Skeletal muscle satellite cell (primary cell): ENCODE measurements at regions not wholly inside any gene's neighbourhood (a gene's known extent, or its start where the extent isn't known, plus 50 kb on each side); places are given as distances from the start of the nearest gene placed in this dataset. TPM values are rescaled to one million over a fixed set of nuclear protein-coding genes. Genes with fewer than 3 reads are reported as not detected.

Experiments used
- H3K27me3 ChIP-seq: 2 replicates; pipeline ENCODE4 v1.7.0; 2013; ENCODE audit warnings: low read length; ENCODE audit not compliant: control insufficient read depth, insufficient read depth
- H3K36me3 ChIP-seq: 2 replicates; pipeline ENCODE4 v1.7.0; 2013; ENCODE audit warnings: mild to moderate bottlenecking, control low read depth, low read length; ENCODE audit not compliant: insufficient read depth
- H3K4me1 ChIP-seq: 2 replicates; pipeline ENCODE4 v1.7.0; 2013; ENCODE audit warnings: low read length; ENCODE audit not compliant: control insufficient read depth, insufficient read depth
- H3K4me2 ChIP-seq: 2 replicates; pipeline ENCODE4 v1.7.0; 2013; ENCODE audit warnings: mild to moderate bottlenecking, low read length
- H3K4me3 ChIP-seq: 2 replicates; pipeline ENCODE4 v1.7.0; 2013; ENCODE audit warnings: low read length
- H3K9ac ChIP-seq: 2 replicates; pipeline ENCODE4 v1.7.0; 2013; ENCODE audit warnings: mild to moderate bottlenecking, low read depth, low read length, moderate library complexity
- H3K9me3 ChIP-seq: replicated peaks from 2 replicates; pipeline ENCODE4 v1.7.0; 2013; ENCODE audit warnings: mild to moderate bottlenecking, control low read depth, low read length
- small RNA-seq: library from RNA; depleted of rRNA; stranded (forward); fragments of <200 nt; gene quantifications from one replicate; pipeline ENCODE3, GENCODE V24; 2012

DNA sequence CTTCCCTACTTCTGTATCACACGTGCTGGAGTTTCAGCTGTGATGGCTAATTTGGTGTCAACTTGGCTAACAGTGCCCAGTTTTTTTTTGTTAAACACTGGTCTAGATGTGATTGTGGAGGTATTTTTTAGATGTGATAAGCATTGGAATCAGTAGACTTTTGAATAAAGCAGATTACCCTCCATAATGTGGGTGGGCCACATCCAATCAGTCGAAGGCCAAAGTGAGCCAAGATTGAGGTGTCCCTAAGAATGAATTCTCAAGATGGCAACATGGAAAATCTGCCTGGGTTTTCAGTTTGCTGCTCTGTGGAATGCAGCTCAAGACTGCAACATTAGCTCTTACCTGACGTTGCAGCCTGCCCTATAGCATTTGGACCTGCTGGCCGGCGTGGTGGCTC is 68.8 kb upstream of the AGBL1 start:
- H3K9ac ChIP-seq = no peak overlapping the region
- no peak overlapping the region for H3K4me3 ChIP-seq
- no peaks in the 10 kb centered on the region for H3K9me3 ChIP-seq
- no peaks in the 10 kb centered on the region for H3K27me3 ChIP-seq
- no peaks in the 10 kb centered on the region for H3K36me3 ChIP-seq
- no peaks in the 10 kb centered on the region for H3K4me1 ChIP-seq
- H3K4me2 ChIP-seq = no peak overlapping the region

DNA sequence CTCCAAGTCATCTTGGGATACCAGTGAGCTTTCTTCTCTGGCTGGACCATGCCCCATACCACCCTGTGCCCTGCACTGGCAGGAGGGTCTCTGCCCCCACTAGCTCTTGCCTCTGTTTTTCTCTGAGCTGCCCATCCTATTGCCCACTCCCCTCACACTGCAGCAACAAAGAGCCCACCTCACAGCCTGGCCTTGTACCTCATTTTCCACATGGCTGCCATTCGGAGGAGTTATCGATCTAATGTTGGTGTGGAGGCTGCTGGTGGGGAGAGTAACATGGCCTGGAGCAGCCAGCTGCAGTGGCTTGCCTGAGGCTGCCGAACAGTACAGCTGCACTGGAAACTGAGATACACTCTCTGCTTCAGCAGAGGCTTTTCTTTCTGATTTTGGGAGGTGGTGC is 65.7 kb upstream of the AGBL1 start:
- no peak overlapping the region for H3K9ac ChIP-seq
- no peak overlapping the region for H3K4me3 ChIP-seq
- H3K4me1 ChIP-seq = no peaks in the 10 kb centered on the region
- H3K9me3 ChIP-seq = no peaks in the 10 kb centered on the region
- no peaks in the 10 kb centered on the region for H3K27me3 ChIP-seq
- no peaks in the 10 kb centered on the region for H3K36me3 ChIP-seq
- H3K4me2 ChIP-seq = no peak overlapping the region

- H3K9me3 ChIP-seq = no peaks in the 10 kb centered on the region
- H3K9ac ChIP-seq = no peak overlapping the region
- no peak overlapping the region for H3K4me2 ChIP-seq
- no peaks in the 10 kb centered on the region for H3K36me3 ChIP-seq
- H3K4me3 ChIP-seq = no peak overlapping the region
- H3K27me3 ChIP-seq = no peaks in the 10 kb centered on the region
- no peaks in the 10 kb centered on the region for H3K4me1 ChIP-seq
Observed at GRCh38 chr15:86016750-86017149, 62.9 kb upstream of the AGBL1 start.

- H3K9me3 ChIP-seq = no peaks in the 10 kb centered on the region
- no peaks in the 10 kb centered on the region for H3K36me3 ChIP-seq
- no peak overlapping the region for H3K9ac ChIP-seq
- no peak overlapping the region for H3K4me2 ChIP-seq
- no peaks in the 10 kb centered on the region for H3K4me1 ChIP-seq
- H3K27me3 ChIP-seq = no peaks in the 10 kb centered on the region
- H3K4me3 ChIP-seq = no peak overlapping the region
Observed at GRCh38 chr15:86018679-86019078, 61.0 kb upstream of the AGBL1 start.

GRCh38 chr15:86021281-86022264 is 58.1 kb upstream of the AGBL1 start:
- Histone ChIP-seq H3K4me2 (no peak overlapping the region), H3K36me3 (no peaks in the 10 kb centered on the region), H3K9ac (no peak overlapping the region), H3K4me3 (no peak overlapping the region), H3K9me3 (no peaks in the 10 kb centered on the region), H3K4me1 (no peaks in the 10 kb centered on the region), H3K27me3 (no peaks in the 10 kb centered on the region)

GRCh38 chr15:86028961-86029360 is 50.7 kb upstream of the AGBL1 start:
- H3K9me3 ChIP-seq = no peaks in the 10 kb centered on the region
- no peaks in the 10 kb centered on the region for H3K4me1 ChIP-seq
- H3K4me2 ChIP-seq = no peak overlapping the region
- H3K27me3 ChIP-seq = peaks cover 5% of the 10 kb centered on the region
- no peaks in the 10 kb centered on the region for H3K36me3 ChIP-seq
- no peak overlapping the region for H3K4me3 ChIP-seq
- H3K9ac ChIP-seq = no peak overlapping the region

Small RNAs in the stretch of these regions (small RNA-seq; reads per million reads assigned to genes)
- gene AC104229.1 = not detected
